GM21619 (cell line): ENCODE measurements at regions not wholly inside any gene's neighbourhood (a gene's known extent, or its start where the extent isn't known, plus 50 kb on each side); places are given as distances from the start of the nearest gene placed in this dataset.

Experiments used
- ATAC-seq: cut with Tn5 transposase; IDR thresholded peaks from one replicate; pipeline ENCODE4 v1.9.1; 2021; ENCODE audit not compliant: unreplicated experiment

- no peak for ATAC-seq
Measured at GRCh38 chr2:147099845-147100244, 745.0 kb upstream of the ACVR2A start.

- no peak for ATAC-seq
Measured at GRCh38 chr2:147098940-147099339, 745.9 kb upstream of the ACVR2A start.

DNA sequence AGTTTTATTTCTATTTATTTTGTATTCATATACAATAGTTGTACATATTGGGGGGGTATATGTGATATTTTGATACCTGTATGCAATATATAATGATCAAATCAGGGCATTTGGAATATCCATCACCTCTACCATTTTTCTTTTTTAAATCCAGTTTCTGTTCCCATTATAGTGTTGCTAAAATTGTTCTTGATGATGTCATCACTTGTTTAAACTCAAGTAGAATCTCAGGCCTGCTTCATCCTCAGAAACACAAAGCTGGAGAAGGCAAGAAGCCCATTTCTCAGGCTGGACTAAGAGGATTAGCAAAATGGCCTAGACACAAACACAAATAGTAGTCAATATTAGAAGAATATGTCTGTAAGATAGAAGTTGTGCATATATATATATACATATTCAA lies 747.1 kb upstream of the ACVR2A start:
- ATAC-seq = no peak

- no peak for ATAC-seq
Measured at GRCh38 chr2:147096671-147097070, 748.2 kb upstream of the ACVR2A start.

- no peak for ATAC-seq
Measured at GRCh38 chr2:147095376-147095775, 749.5 kb upstream of the ACVR2A start.

DNA sequence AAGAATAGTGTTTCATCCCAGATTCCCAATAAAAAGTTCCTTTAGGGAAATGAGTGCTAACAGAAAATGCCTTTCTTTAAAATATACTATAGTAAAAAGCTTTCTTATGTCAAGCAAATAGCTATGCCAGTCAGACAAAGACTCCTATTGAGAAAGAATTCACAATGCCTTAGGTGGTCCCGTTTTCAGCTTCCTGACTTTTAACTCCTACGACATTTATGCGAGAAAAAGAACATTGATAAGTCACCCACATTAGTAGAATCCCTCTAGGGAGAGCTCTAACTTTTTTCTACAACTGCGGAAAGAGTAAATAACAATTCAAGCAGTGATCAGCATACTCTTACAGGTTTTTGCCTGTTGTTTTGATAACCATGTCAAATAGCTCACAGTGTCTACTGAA lies 750.8 kb upstream of the ACVR2A start:
- ATAC-seq = no peak

GRCh38 chr2:147092266-147092665 lies 752.6 kb upstream of the ACVR2A start:
- ATAC-seq = no peak

DNA sequence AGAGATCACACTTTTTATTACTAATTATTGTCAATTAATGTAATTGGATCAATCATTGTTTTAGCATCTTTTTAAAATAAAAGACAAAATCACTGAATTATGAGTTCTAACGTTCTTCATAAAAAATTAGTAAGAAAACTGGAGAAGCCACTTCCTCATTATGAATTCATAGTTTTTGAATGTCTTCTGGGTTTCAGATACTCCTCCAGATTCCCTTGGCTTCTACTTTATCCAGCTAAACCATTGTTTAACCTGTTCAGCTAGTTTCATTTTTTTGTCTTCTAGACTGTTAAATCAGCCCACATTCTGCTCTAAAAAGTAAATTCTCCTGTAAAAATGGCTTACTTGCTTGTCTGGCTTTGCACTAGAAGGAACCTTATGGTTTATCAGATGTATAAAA lies 753.4 kb upstream of the ACVR2A start:
- ATAC-seq = no peak

- ATAC-seq = no peak
Measured at GRCh38 chr2:147088871-147089270, 756.0 kb upstream of the ACVR2A start.

DNA sequence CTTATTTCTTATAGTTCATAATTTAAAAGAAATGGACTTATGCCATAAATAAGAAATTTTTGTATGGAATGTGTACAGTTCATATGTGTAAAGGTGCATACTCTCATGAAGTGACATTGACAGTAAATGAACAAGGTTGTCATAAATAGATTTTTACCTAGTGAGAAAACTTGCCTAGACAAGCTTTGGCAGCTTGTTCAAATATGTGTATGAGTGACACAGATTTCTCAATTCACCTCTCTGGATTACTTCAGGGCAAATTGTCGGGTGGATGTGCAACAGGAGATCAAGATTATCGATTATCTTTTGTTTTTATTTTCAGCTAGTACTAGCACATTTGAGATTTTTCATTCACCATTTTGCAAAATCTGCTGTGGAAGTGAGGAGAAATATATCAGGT lies 758.1 kb upstream of the ACVR2A start:
- no peak for ATAC-seq

DNA sequence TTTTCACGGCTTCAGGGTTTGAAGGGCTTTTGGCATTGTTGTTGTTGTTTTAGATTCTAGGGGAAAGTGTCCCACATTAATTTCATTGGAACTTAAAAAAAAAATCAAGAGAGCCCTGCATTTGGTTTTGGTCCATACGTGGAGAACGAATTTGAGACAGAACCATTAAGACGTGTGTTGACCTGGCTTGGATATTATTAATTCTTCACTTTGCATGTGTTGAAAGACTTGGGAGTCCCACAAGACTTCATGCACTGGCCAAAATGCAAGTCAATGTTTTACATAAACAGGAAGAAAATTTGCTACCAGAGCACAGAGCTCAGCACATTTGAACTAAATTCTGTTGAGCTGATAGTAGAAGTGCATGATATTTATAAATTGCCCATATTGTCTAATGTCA lies 761.2 kb upstream of the ACVR2A start:
- no peak for ATAC-seq

GRCh38 chr2:147082850-147083522 lies 761.8 kb upstream of the ACVR2A start:
- peak; percentile 91 for ATAC-seq

DNA sequence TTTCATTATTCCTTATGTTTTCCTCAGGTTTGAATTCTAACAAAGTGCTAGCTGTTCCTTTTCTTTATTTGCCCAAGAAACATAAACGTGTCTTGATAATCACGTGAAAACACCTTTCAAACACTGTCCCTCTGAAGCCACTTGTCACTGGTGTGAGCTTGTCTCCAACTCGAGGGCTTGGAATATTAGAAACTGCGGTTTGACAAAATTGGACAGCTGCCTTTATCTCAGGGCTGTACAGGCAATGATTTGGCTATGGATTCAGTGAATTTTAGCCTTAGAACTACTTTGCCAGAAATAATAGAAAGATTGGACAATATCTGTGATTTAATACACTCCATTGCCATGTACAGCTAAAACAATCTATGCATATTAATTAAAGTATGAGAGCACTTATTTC lies 763.0 kb upstream of the ACVR2A start:
- ATAC-seq = no peak

GRCh38 chr2:147076634-147077033 lies 768.2 kb upstream of the ACVR2A start:
- ATAC-seq = no peak

GRCh38 chr2:147068071-147068470 lies 776.8 kb upstream of the ACVR2A start:
- ATAC-seq = no peak

DNA sequence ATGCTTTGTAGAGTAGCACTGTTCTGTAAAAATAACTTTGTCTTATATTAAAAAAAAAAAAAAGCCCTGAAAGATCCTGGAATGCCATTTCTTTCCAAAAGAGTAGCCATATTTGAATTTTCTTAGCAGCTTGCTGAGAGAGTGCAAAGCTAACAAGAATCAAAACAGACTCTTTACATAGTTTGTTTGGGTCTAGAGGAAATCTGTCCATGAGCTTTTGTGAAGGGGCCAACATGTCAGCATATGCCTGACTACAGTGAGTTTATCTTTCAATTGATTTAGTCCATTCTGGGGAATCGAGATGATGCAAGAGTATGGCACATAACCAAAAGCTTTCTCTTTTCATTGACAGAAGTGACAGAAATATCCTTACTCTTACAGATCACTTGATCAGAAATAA lies 777.7 kb upstream of the ACVR2A start:
- ATAC-seq = no peak

- no peak for ATAC-seq
Measured at GRCh38 chr2:147062073-147062472, 782.8 kb upstream of the ACVR2A start.

DNA sequence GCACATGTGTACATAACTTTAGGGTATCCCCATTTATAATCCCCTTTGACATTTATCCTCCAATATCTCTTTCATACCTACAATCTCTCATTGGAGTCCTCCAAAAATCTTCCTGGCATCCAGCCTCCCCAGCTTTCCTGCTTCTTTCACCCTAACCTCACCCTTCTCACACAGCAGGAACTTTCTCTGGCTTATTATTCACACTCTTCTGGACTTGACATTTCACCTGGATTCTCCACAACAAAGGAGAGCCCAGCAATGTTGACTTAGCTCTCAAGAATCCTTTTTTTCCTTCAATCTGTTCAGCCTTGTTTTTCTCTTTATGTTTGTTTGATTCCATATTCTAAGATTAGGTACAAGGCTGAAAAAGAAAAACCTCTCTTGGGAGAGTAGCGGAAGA lies 783.6 kb upstream of the ACVR2A start:
- no peak for ATAC-seq

GRCh38 chr2:147057892-147058490 lies 786.8 kb upstream of the ACVR2A start:
- no peak for ATAC-seq

DNA sequence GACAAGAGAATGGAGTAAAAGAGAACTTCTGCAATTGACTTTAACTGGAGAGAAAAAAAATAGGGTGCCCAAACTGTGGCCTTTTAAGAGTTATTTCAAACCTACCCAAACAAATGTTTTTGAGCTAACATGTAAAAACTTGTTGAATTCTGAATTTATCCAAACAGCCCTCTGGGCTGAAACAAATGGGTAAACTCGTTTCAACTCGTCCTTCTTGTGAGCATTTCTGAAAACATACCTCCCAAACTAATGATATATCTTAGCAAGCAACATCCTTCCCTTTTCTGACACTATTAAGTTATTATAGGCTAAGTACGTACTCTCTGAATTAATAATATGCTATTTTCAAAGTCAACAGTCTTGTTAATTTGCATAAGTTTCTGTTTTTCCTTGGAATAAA lies 793.0 kb upstream of the ACVR2A start:
- ATAC-seq = no peak

DNA sequence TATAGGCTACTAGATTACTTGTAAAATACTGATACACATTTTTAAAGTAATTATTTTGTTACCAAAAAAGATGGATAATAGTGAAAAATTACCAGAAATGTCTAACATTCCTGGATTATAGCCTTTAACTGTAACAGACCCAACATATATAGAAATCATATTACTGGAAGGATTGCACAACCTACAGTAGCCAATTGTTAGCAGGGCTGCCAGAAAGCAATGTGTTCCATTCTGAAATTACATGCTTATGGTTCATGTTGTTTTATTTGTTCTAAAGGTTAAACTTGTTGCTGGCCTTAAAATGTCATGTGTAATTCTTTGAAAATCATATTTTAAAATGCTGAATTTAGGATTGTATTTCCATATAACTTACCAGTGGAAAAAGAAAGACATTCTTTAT lies 793.6 kb upstream of the ACVR2A start:
- ATAC-seq = no peak

GRCh38 chr2:147049957-147050356 lies 794.9 kb upstream of the ACVR2A start:
- no peak for ATAC-seq

DNA sequence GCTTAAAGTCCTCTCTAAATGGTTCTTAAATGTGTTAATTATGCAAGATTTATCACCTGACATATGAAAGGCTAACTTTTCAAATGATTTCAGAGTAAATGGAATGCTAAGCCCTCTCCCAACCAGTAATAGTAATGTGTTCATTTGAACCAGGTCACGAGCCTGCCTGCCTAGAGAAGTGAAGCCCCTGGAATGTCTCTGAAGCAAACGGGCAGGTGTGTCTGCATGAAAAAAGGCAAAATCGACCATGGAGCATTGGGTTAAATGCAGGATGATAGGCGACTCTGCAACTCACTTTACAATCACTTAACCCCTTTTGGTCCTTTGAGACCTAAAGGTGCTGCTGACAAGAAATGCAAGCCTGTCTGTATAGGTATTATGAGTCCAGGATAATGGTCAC lies 798.4 kb upstream of the ACVR2A start:
- ATAC-seq = no peak
